C4-2B (cell line): ENCODE measurements at regions not wholly inside any gene's neighbourhood (a gene's known extent, or its start where the extent isn't known, plus 50 kb on each side); places are given as distances from the start of the nearest gene placed in this dataset.

Experiments
- CTCF ChIP-seq: fragments of 450-650 bp; conservative IDR thresholded peaks from 2 replicates; pipeline ENCODE4 v1.5.1; 2017; ENCODE audit warnings: mild to moderate bottlenecking
- ZFX ChIP-seq: fragments of 450-650 bp; IDR thresholded peaks from 2 replicates; pipeline ENCODE4 v1.6.1; 2017

- TF ChIP-seq CTCF: no peak
- no peak for TF ChIP-seq ZFX
These were observed 269.1 kb upstream of the EDNRB start for GRCh38 chr13:78187781-78188180.
